Common myeloid progenitor, CD34-positive (primary cell): ENCODE measurements at regions not wholly inside any gene's neighbourhood (a gene's known extent, or its start where the extent isn't known, plus 50 kb on each side); places are given as distances from the start of the nearest gene placed in this dataset.

Source experiments
- CTCF ChIA-PET: fragments of 350-600 bp; sonication (Branson Sonifier 250); formaldehyde crosslinking; loops from one replicate; lab custom pipeline; 2021; ENCODE audit warnings: antibody characterized with exemption; lab: Charles Lee
- POLR2A ChIA-PET: fragments of 350-600 bp; sonication (Branson Sonifier 250); formaldehyde crosslinking; loops from one replicate; lab custom pipeline; 2021; ENCODE audit warnings: antibody characterized with exemption; lab: Charles Lee
- DNase-seq, 3 donors: peaks; one replicate each; pipeline versions ENCODE4 v3.0.0 to v3.0.0-alpha.2; 2013
- H3K27ac ChIP-seq, 2 experiments: 1 replicate in 1 of 2; 2 replicates in 1 of 2; pipeline ENCODE4 v1.7.0; 2013; ENCODE audit warnings: inconsistent platforms in 2 of 2, low read length in 2 of 2, mild to moderate bottlenecking in 2 of 2, low read depth in 1 of 2, moderate library complexity in 1 of 2; ENCODE audit not compliant: severe bottlenecking in 2 of 2, insufficient read depth in 1 of 2, poor library complexity in 1 of 2
- H3K27me3 ChIP-seq, 5 experiments: replicated peaks in 2 of 5; 1 replicate in 3 of 5; 2 replicates in 2 of 5; pipeline versions ENCODE4 v1.6.1 to v1.7.0; 2013; ENCODE audit warnings: low read length in 4 of 5, mild to moderate bottlenecking in 2 of 5, moderate library complexity in 2 of 5, inconsistent platforms in 1 of 5; ENCODE audit not compliant: insufficient read depth in 5 of 5, control insufficient read depth in 4 of 5
- H3K36me3 ChIP-seq, 4 experiments: 1 replicate in 2 of 4; 2 replicates in 2 of 4; pipeline versions ENCODE4 v1.6.1 to v1.7.0; 2013; ENCODE audit warnings: low read length in 3 of 4, control low read depth in 1 of 4, mild to moderate bottlenecking in 1 of 4; ENCODE audit not compliant: control insufficient read depth in 4 of 4, insufficient read depth in 4 of 4
- H3K4me1 ChIP-seq, 4 experiments: 1 replicate in 3 of 4; 2 replicates in 1 of 4; pipeline versions ENCODE4 v1.6.1 to v1.7.1; 2013; ENCODE audit warnings: low read length in 3 of 4, mild to moderate bottlenecking in 3 of 4, control low read depth in 1 of 4, inconsistent platforms in 1 of 4, moderate library complexity in 1 of 4; ENCODE audit not compliant: control insufficient read depth in 4 of 4, insufficient read depth in 4 of 4; ENCODE audit errors: control extremely low read depth in 1 of 4
- H3K4me3 ChIP-seq, 7 experiments: 1 replicate in 4 of 7; 2 replicates in 3 of 7; pipeline versions ENCODE4 v1.5.1 to v1.7.0; 2013; ENCODE audit warnings: mild to moderate bottlenecking in 7 of 7, low read length in 6 of 7, moderate library complexity in 6 of 7, inconsistent platforms in 2 of 7, low read depth in 2 of 7, control low read depth in 1 of 7; ENCODE audit not compliant: insufficient read depth in 4 of 7, control insufficient read depth in 1 of 7; ENCODE audit errors: extremely low read depth in 1 of 7
- H3K9me3 ChIP-seq, 5 experiments: 1 replicate in 4 of 5; 2 replicates in 1 of 5; pipeline versions ENCODE4 v1.6.1 to v1.7.1; 2013; ENCODE audit warnings: low read length in 4 of 5, mild to moderate bottlenecking in 2 of 5, inconsistent platforms in 1 of 5, low read depth in 1 of 5, moderate library complexity in 1 of 5; ENCODE audit not compliant: control insufficient read depth in 4 of 5, insufficient read depth in 2 of 5; ENCODE audit errors: control extremely low read depth in 1 of 5
- WGBS: methylation state at CpG from one replicate; pipeline ENCODE4 v1.1.5; 2013; ENCODE audit not compliant: insufficient coverage; 5-methylcytosine and 5-hydroxymethylcytosine counted together

GRCh38 chr13:50126993-50127725, 111.9 kb downstream of the KCNRG start:
- WGBS, result 6% methylated on average over 42 of the region's 51 CpGs
- H3K27ac ChIP-seq, result peak overlapping the region; percentile 15 to 96

GRCh38 chr13:50127726-50128291, 112.6 kb downstream of the KCNRG start:
- 68% methylated on average over 39 of the region's 39 CpGs for WGBS
- no peak for DNase-seq
- no peaks in the 10 kb centered on the region for H3K36me3 ChIP-seq
- ChIA-PET CTCF (interaction anchor here (0.7 to 8.7 kb wide), 9 partner anchors 9 to 788 kb away, joined by 3 to 112 read pairs (median 7); no protein-coding TSS in a partner anchor), POLR2A (interaction anchor here (0.6 to 5.4 kb wide), 3 partner anchors 45 to 151 kb away, joined by 3 to 80 read pairs (median 4); no protein-coding TSS in a partner anchor)
- H3K9me3 ChIP-seq, result no peaks in the 10 kb centered on the region
- H3K27ac ChIP-seq, result peak overlapping the region in 1 of 2 experiments; percentile 66
- peaks cover 22 to 67% (median 59%) of the 10 kb centered on the region in 4 experiments for H3K4me1 ChIP-seq
- H3K4me3 ChIP-seq, result peak overlapping the region; percentile 32 to 95 (median 89)
- peaks cover 16 to 46% (median 33%) of the 10 kb centered on the region in 5 experiments for H3K27me3 ChIP-seq

More at GRCh38 chr13:50126993-50127725, 111.9 kb downstream of the KCNRG start:
- Histone ChIP-seq H3K4me1 (peaks cover 27 to 67% (median 59%) of the 10 kb centered on the region in 4 experiments), H3K9me3 (no peaks in the 10 kb centered on the region), H3K27me3 (peaks cover 10 to 39% (median 27%) of the 10 kb centered on the region in 5 experiments), H3K4me3 (peak overlapping the region; percentile 32 to 95 (median 89)), H3K36me3 (no peaks in the 10 kb centered on the region)
- CTCF ChIA-PET, result interaction anchor here (0.7 to 8.7 kb wide), 14 partner anchors 8 to 942 kb away, joined by 3 to 112 read pairs (median 6); no protein-coding TSS in a partner anchor
- peak; percentile 75 to 89 (median 86) for DNase-seq
- POLR2A ChIA-PET, result interaction anchor here (0.6 to 5.4 kb wide), 4 partner anchors 10 to 150 kb away, joined by 3 to 80 read pairs (median 4); no protein-coding TSS in a partner anchor

- peaks cover 20 to 52% (median 33%) of the 10 kb centered on the region in 5 experiments for H3K27me3 ChIP-seq
- H3K4me1 ChIP-seq, result peaks cover 15 to 67% (median 56%) of the 10 kb centered on the region in 4 experiments
- no peaks in the 10 kb centered on the region for H3K36me3 ChIP-seq
- peaks cover 0 to 2% (median 0%) of the 10 kb centered on the region in 5 experiments for H3K9me3 ChIP-seq
- POLR2A ChIA-PET, result interaction anchor here (5.4 kb wide), 1 partner anchor 46 kb away, joined by 80 read pairs; no protein-coding TSS in a partner anchor
- no peak overlapping the region for H3K27ac ChIP-seq
- 99% methylated on average over 18 of the region's 18 CpGs for WGBS
- CTCF ChIA-PET, result interaction anchor here (0.6 to 8.7 kb wide), 4 partner anchors 13 to 152 kb away, joined by 3 to 112 read pairs (median 3); no protein-coding TSS in a partner anchor
- DNase-seq, result no peak
- H3K4me3 ChIP-seq, result no peak overlapping the region
Observed at GRCh38 chr13:50128428-50128931, 113.2 kb downstream of the KCNRG start.

- 43% methylated on average over 27 of the region's 30 CpGs for WGBS
- ChIA-PET CTCF (interaction anchor here (1.0 to 8.7 kb wide), 4 partner anchors 47 to 925 kb away, joined by 3 to 112 read pairs (median 3); no protein-coding TSS in a partner anchor), POLR2A (no interaction called here)
- no peak overlapping the region for H3K27ac ChIP-seq
- peaks cover 0 to 6% (median 0%) of the 10 kb centered on the region in 5 experiments for H3K9me3 ChIP-seq
- H3K4me3 ChIP-seq, result peak overlapping the region in 4 of 7 experiments; percentile 52 to 78 (median 68)
- DNase-seq, result no peak
- peaks cover 24 to 59% (median 36%) of the 10 kb centered on the region in 5 experiments for H3K27me3 ChIP-seq
- H3K4me1 ChIP-seq, result peaks cover 15 to 67% (median 54%) of the 10 kb centered on the region in 4 experiments
- H3K36me3 ChIP-seq, result no peaks in the 10 kb centered on the region
Observed at GRCh38 chr13:50129081-50129705, 113.9 kb downstream of the KCNRG start.

GRCh38 chr13:50129706-50130122, 114.5 kb downstream of the KCNRG start:
- Histone ChIP-seq H3K27ac (no peak overlapping the region), H3K4me1 (peaks cover 15 to 67% (median 54%) of the 10 kb centered on the region in 4 experiments), H3K4me3 (peak overlapping the region in 6 of 7 experiments; percentile 52 to 78 (median 62)), H3K9me3 (peaks cover 0 to 6% (median 0%) of the 10 kb centered on the region in 5 experiments), H3K27me3 (peaks cover 25 to 65% (median 41%) of the 10 kb centered on the region in 5 experiments), H3K36me3 (no peaks in the 10 kb centered on the region)
- 2% methylated on average over 16 of the region's 22 CpGs for WGBS
- CTCF ChIA-PET, result interaction anchor here (1.0 to 8.7 kb wide), 2 partner anchors 47 to 925 kb away, joined by 3 to 112 read pairs; no protein-coding TSS in a partner anchor
- POLR2A ChIA-PET, result no interaction called here
- no peak for DNase-seq
